ENCODE measurements at regions not wholly inside any gene's neighbourhood (a gene's known extent, or its start where the extent isn't known, plus 50 kb on each side); places are given as distances from the start of the nearest gene placed in this dataset.

GRCh38 chr2:187115627-187116026, 266.7 kb upstream of the ZSWIM2 start:
- no peak for TF ChIP-seq CTCF (tag by site-specific recombination; IDR thresholded peaks at IDR 0.05)
- no peak for TF ChIP-seq OSR2 (tag by site-specific recombination; IDR thresholded peaks at IDR 0.05)
- TF ChIP-seq ZBTB11 (tag by site-specific recombination; conservative IDR thresholded peaks at IDR 0.05; ENCODE audit: low read depth) = no peak
- TF ChIP-seq ZNF785 (tag by site-specific recombination; IDR thresholded peaks at IDR 0.05) = no peak
- no peak for TF ChIP-seq GLIS1 (tag by site-specific recombination; IDR thresholded peaks at IDR 0.05)
- TF ChIP-seq PRDM6 (tag by site-specific recombination; IDR thresholded peaks at IDR 0.05) = no peak
- no peak for TF ChIP-seq ZNF398 (tag by site-specific recombination; IDR thresholded peaks at IDR 0.05)
- TF ChIP-seq YY1 (tag by site-specific recombination; IDR thresholded peaks at IDR 0.05) = no peak

Measured in HEK293 (cell line).